Mesothelial cell of epicardium (in vitro differentiated cells): ENCODE measurements at regions not wholly inside any gene's neighbourhood (a gene's known extent, or its start where the extent isn't known, plus 50 kb on each side); places are given as distances from the start of the nearest gene placed in this dataset.

Experiments
- DNase-seq, 2 experiments: peaks; one replicate each; pipeline ENCODE4 v3.0.0; 2021; ENCODE audit warnings: low spot score in 2 of 2; ENCODE audit not compliant: unreplicated experiment in 2 of 2
- H3K27ac Mint-ChIP-seq: 2 replicates; pipeline ENCODE4 v1.8.0; 2021; ENCODE audit warnings: mixed read lengths
- H3K27me3 Mint-ChIP-seq: 2 replicates; pipeline ENCODE4 v1.8.0; 2021; ENCODE audit warnings: low read depth, mixed read lengths
- H3K36me3 Mint-ChIP-seq: 2 replicates; pipeline ENCODE4 v1.8.0; 2021; ENCODE audit warnings: mixed read lengths
- H3K4me1 Mint-ChIP-seq: 2 replicates; pipeline ENCODE4 v1.8.0; 2021; ENCODE audit warnings: mixed read lengths
- H3K4me3 Mint-ChIP-seq: 2 replicates; pipeline ENCODE4 v1.8.0; 2021; ENCODE audit warnings: mild to moderate bottlenecking, moderate library complexity, mixed read lengths
- H3K9me3 Mint-ChIP-seq: 2 replicates; pipeline ENCODE4 v1.8.0; 2021; ENCODE audit warnings: mixed read lengths
- TF ChIP-seq, protein P1 (sequence below): fragments of 200-600 bp; sonication (generic); IDR thresholded peaks from one replicate; pipeline ENCODE4 v1.5.0; 2021; ENCODE audit warnings: antibody characterized with exemption; ENCODE audit not compliant: unreplicated experiment

DNA sequence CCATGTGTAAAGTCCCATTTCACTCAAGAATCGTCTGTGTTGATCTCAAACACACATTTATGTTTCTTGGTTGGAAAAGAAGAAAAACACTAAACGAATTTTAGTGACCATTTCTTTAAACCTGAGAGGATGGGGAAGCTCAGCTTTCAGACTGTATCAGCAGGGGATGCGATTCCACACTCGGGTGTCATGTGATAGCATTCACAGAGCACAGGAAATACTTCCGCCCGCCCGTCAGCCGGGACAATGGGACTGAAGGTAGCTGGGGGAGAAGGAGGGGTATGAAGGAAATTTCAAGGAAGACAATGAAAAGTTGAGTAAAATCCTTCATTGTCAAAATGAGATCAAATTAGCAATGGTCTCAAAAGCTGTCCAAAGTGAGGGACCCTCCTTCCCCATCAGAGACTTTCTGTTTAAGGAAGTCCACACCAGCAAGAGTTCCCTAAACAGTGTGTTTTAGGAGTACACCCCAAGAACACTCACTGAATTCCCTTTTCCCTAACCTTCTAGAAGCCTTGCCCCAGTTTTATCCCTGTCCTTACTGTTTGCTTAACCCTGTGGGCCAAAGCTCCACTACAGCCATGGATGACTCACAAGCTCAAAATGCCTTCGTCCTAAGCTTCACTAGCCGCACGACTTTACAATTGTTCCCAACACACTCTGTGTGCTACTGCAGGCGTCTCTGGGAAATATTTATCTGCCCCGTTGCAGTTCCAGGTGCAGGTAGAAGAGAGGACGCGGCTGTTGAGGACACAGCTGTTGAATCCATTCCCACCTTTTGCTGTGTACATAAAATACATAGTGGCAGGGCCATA lies 51.4 kb upstream of the SIM2 start:
- Mint-ChIP-seq H3K27me3 (peaks cover 60% of the 10 kb centered on the region), H3K36me3 (no peaks in the 10 kb centered on the region), H3K9me3 (no peaks in the 10 kb centered on the region), H3K27ac (no peak overlapping the region), H3K4me1 (no peaks in the 10 kb centered on the region), H3K4me3 (no peak overlapping the region)
- TF ChIP-seq, protein P1, sequence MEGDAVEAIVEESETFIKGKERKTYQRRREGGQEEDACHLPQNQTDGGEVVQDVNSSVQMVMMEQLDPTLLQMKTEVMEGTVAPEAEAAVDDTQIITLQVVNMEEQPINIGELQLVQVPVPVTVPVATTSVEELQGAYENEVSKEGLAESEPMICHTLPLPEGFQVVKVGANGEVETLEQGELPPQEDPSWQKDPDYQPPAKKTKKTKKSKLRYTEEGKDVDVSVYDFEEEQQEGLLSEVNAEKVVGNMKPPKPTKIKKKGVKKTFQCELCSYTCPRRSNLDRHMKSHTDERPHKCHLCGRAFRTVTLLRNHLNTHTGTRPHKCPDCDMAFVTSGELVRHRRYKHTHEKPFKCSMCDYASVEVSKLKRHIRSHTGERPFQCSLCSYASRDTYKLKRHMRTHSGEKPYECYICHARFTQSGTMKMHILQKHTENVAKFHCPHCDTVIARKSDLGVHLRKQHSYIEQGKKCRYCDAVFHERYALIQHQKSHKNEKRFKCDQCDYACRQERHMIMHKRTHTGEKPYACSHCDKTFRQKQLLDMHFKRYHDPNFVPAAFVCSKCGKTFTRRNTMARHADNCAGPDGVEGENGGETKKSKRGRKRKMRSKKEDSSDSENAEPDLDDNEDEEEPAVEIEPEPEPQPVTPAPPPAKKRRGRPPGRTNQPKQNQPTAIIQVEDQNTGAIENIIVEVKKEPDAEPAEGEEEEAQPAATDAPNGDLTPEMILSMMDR = no peak
- no peak for DNase-seq
